ENCODE measurements at regions not wholly inside any gene's neighbourhood (a gene's known extent, or its start where the extent isn't known, plus 50 kb on each side); places are given as distances from the start of the nearest gene placed in this dataset.
"Not testable (repeated sequence)": the region's sequence is repeated elsewhere in the genome, so short reads cannot be mapped to it uniquely, and the experiment has no call there.

DNA sequence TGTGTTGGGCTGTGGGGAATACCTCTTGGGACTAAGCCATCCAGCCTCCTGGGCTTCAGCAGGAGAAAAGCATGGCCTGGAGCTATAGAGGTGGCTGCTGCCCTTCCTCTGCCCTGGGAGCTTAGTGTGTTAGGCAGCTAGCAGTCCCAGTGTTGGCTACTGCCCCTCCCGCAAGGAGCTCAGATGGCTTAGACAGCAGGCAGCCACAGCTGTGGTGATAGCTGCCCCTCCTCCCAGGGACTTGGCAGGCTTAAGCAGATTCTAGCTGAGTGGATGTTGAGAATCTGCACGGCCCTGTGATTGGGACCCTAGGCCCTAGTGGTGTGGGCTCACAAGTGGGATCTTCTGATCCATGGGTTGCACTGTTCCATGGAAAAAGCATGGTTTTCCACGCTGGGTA lies 264.5 kb downstream of the TDRD3 start:
- no peaks in the 10 kb centered on the region for H3K4me1 Mint-ChIP-seq (ENCODE audit: low read depth)
- H3K9me3 Mint-ChIP-seq (ENCODE audit: low read depth), result peaks cover 9% of the 10 kb centered on the region
- H3K27ac Mint-ChIP-seq (ENCODE audit: unreplicated experiment), result no peak overlapping the region
- peaks cover 18% of the 10 kb centered on the region for H3K27me3 Mint-ChIP-seq (ENCODE audit: low read depth)
- no peak overlapping the region for H3K4me3 Mint-ChIP-seq (ENCODE audit: unreplicated experiment)
- TF ChIP-seq, protein P1, sequence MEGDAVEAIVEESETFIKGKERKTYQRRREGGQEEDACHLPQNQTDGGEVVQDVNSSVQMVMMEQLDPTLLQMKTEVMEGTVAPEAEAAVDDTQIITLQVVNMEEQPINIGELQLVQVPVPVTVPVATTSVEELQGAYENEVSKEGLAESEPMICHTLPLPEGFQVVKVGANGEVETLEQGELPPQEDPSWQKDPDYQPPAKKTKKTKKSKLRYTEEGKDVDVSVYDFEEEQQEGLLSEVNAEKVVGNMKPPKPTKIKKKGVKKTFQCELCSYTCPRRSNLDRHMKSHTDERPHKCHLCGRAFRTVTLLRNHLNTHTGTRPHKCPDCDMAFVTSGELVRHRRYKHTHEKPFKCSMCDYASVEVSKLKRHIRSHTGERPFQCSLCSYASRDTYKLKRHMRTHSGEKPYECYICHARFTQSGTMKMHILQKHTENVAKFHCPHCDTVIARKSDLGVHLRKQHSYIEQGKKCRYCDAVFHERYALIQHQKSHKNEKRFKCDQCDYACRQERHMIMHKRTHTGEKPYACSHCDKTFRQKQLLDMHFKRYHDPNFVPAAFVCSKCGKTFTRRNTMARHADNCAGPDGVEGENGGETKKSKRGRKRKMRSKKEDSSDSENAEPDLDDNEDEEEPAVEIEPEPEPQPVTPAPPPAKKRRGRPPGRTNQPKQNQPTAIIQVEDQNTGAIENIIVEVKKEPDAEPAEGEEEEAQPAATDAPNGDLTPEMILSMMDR (IDR thresholded peaks at IDR 0.05), result no peak
- DNase-seq (ENCODE audit: low spot score), result no peak
- peaks cover 4% of the 10 kb centered on the region for H3K36me3 Mint-ChIP-seq (ENCODE audit: low read depth)

GRCh38 chr13:60657586-60657985 lies 260.6 kb downstream of the TDRD3 start:
- H3K27ac Mint-ChIP-seq (ENCODE audit: unreplicated experiment); H3K9me3 Mint-ChIP-seq (ENCODE audit: low read depth); H3K4me3 Mint-ChIP-seq (ENCODE audit: unreplicated experiment); H3K4me1 Mint-ChIP-seq (ENCODE audit: low read depth); H3K36me3 Mint-ChIP-seq (ENCODE audit: low read depth); DNase-seq (ENCODE audit: low spot score): not testable (repeated sequence)
- H3K27me3 Mint-ChIP-seq (ENCODE audit: low read depth), result peaks cover 18% of the 10 kb centered on the region

GRCh38 chr13:60655256-60655655 lies 258.2 kb downstream of the TDRD3 start:
- H3K27me3 Mint-ChIP-seq (ENCODE audit: low read depth), result peaks cover 18% of the 10 kb centered on the region
- TF ChIP-seq, protein P1 (IDR thresholded peaks at IDR 0.05), result no peak
- no peak for DNase-seq (ENCODE audit: low spot score)
- H3K4me1 Mint-ChIP-seq (ENCODE audit: low read depth), result no peaks in the 10 kb centered on the region
- H3K4me3 Mint-ChIP-seq (ENCODE audit: unreplicated experiment), result no peak overlapping the region
- peaks cover 4% of the 10 kb centered on the region for H3K36me3 Mint-ChIP-seq (ENCODE audit: low read depth)
- H3K27ac Mint-ChIP-seq (ENCODE audit: unreplicated experiment), result no peak overlapping the region
- peaks cover 9% of the 10 kb centered on the region for H3K9me3 Mint-ChIP-seq (ENCODE audit: low read depth)

GRCh38 chr13:60654415-60654814 lies 257.4 kb downstream of the TDRD3 start:
- no peaks in the 10 kb centered on the region for H3K4me1 Mint-ChIP-seq (ENCODE audit: low read depth)

GRCh38 chr13:60647547-60647946 lies 250.5 kb downstream of the TDRD3 start:
- Mint-ChIP-seq H3K4me3 (ENCODE audit: unreplicated experiment) (no peak overlapping the region), H3K36me3 (ENCODE audit: low read depth) (peaks cover 1% of the 10 kb centered on the region), H3K4me1 (ENCODE audit: low read depth) (peaks cover 3% of the 10 kb centered on the region), H3K9me3 (ENCODE audit: low read depth) (no peaks in the 10 kb centered on the region), H3K27me3 (ENCODE audit: low read depth) (peaks cover 6% of the 10 kb centered on the region), H3K27ac (ENCODE audit: unreplicated experiment) (no peak overlapping the region)
- TF ChIP-seq, protein P1 (IDR thresholded peaks at IDR 0.05), result no peak
- no peak for DNase-seq (ENCODE audit: low spot score)

More at GRCh38 chr13:60654415-60654814, 257.4 kb downstream of the TDRD3 start:
- Mint-ChIP-seq H3K4me3 (ENCODE audit: unreplicated experiment) (no peak overlapping the region), H3K9me3 (ENCODE audit: low read depth) (peaks cover 9% of the 10 kb centered on the region), H3K36me3 (ENCODE audit: low read depth) (peaks cover 2% of the 10 kb centered on the region), H3K27ac (ENCODE audit: unreplicated experiment) (no peak overlapping the region), H3K27me3 (ENCODE audit: low read depth) (peaks cover 15% of the 10 kb centered on the region)
- DNase-seq (ENCODE audit: low spot score), result no peak
- TF ChIP-seq, protein P1 (IDR thresholded peaks at IDR 0.05), result peak; percentile 76

DNA sequence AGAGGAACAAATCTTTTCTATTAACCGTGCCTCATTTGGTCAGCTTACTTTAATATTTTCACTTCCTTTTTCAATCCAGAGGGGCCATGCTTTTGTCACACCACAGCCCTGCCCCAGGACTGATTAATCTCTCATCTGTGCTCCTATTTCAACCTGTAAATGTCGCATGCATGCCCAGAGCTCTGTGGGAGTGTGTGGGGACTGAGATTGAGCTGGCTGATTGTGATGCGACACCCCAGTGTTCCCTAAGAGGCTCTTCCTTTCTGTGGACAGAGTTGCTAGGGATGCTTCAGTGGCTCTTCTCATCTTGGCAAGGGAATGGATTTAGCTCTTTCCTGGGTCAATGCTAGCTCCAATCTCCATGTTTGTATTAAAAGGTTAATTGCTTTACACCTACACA lies 249.6 kb downstream of the TDRD3 start:
- H3K36me3 Mint-ChIP-seq (ENCODE audit: low read depth), result peaks cover 1% of the 10 kb centered on the region
- DNase-seq (ENCODE audit: low spot score), result no peak
- no peaks in the 10 kb centered on the region for H3K9me3 Mint-ChIP-seq (ENCODE audit: low read depth)
- H3K4me1 Mint-ChIP-seq (ENCODE audit: low read depth), result peaks cover 3% of the 10 kb centered on the region
- H3K4me3 Mint-ChIP-seq (ENCODE audit: unreplicated experiment), result no peak overlapping the region
- TF ChIP-seq, protein P1 (IDR thresholded peaks at IDR 0.05), result no peak
- H3K27ac Mint-ChIP-seq (ENCODE audit: unreplicated experiment), result no peak overlapping the region
- peaks cover 6% of the 10 kb centered on the region for H3K27me3 Mint-ChIP-seq (ENCODE audit: low read depth)

Data from chondrocyte (in vitro differentiated cells).